CD14-positive monocyte (primary cell): ENCODE measurements at regions not wholly inside any gene's neighbourhood (a gene's known extent, or its start where the extent isn't known, plus 50 kb on each side); places are given as distances from the start of the nearest gene placed in this dataset.

Experiments used
- DNase-seq, 3 donors: peaks; one replicate each; pipeline ENCODE4 v3.0.0-alpha.2; 2011 to 2022
- H2AFZ ChIP-seq: 2 replicates; pipeline ENCODE4 v1.6.0; 2012; ENCODE audit warnings: mild to moderate bottlenecking, low read depth, low read length, inconsistent platforms; ENCODE audit not compliant: insufficient read depth, poor library complexity, severe bottlenecking
- H3K27ac ChIP-seq, 2 donors: 1 replicate in 1 of 2; 2 replicates in 1 of 2; pipeline ENCODE4 v1.5.1; 2012 to 2013; ENCODE audit warnings: low read length in 2 of 2, control low read depth in 1 of 2, inconsistent platforms in 1 of 2, low read depth in 1 of 2, mild to moderate bottlenecking in 1 of 2
- H3K27me3 ChIP-seq, 2 donors: one replicate each; pipeline versions ENCODE4 v1.6.0 to v1.6.1; 2011 to 2013; ENCODE audit warnings: low read length in 2 of 2; ENCODE audit not compliant: control insufficient read depth in 2 of 2, insufficient read depth in 2 of 2
- H3K36me3 ChIP-seq, 2 donors: replicated peaks in 1 of 2; 1 replicate in 1 of 2; 2 replicates in 1 of 2; pipeline versions ENCODE4 v1.5.1 to v1.6.1; 2012 to 2013; ENCODE audit warnings: low read length in 2 of 2, control low read depth in 1 of 2, inconsistent platforms in 1 of 2, mild to moderate bottlenecking in 1 of 2; ENCODE audit not compliant: insufficient read depth in 2 of 2, control insufficient read depth in 1 of 2
- H3K4me1 ChIP-seq, 2 donors: 1 replicate in 1 of 2; 2 replicates in 1 of 2; pipeline versions ENCODE4 v1.5.1 to v1.6.1; 2012 to 2013; ENCODE audit warnings: low read length in 2 of 2, control low read depth in 1 of 2, inconsistent platforms in 1 of 2, mild to moderate bottlenecking in 1 of 2, moderate library complexity in 1 of 2; ENCODE audit not compliant: insufficient read depth in 2 of 2, control insufficient read depth in 1 of 2
- H3K4me2 ChIP-seq: replicated peaks from 2 replicates; pipeline ENCODE3; 2012; ENCODE audit warnings: low read length, moderate library complexity, mild to moderate bottlenecking; ENCODE audit not compliant: poor library complexity, severe bottlenecking; ENCODE audit errors: extremely low read depth
- H3K4me3 ChIP-seq, 3 experiments: fragments of 200-600 bp in 1 of 3; sonication (generic) in 1 of 3; replicated peaks in 1 of 3; 1 replicate in 2 of 3; 2 replicates in 1 of 3; pipeline ENCODE4 v1.5.1; 2011 to 2013; ENCODE audit warnings: low read length in 3 of 3, mild to moderate bottlenecking in 3 of 3, control low read depth in 2 of 3, low read depth in 2 of 3, inconsistent platforms in 1 of 3, moderate library complexity in 1 of 3
- H3K79me2 ChIP-seq: 2 replicates; pipeline ENCODE4 v1.6.0; 2012; ENCODE audit warnings: mild to moderate bottlenecking, control low read depth, inconsistent platforms, low read length, moderate library complexity; ENCODE audit not compliant: insufficient read depth
- H3K9ac ChIP-seq: 2 replicates; pipeline ENCODE4 v1.6.0; 2017; ENCODE audit warnings: low read length, mild to moderate bottlenecking; ENCODE audit not compliant: insufficient read depth, poor library complexity, severe bottlenecking
- H3K9me3 ChIP-seq, 2 donors: replicated peaks in 1 of 2; 1 replicate in 1 of 2; 2 replicates in 1 of 2; pipeline versions ENCODE4 v1.5.1 to v1.6.1; 2012 to 2013; ENCODE audit warnings: low read length in 2 of 2, control low read depth in 1 of 2; ENCODE audit not compliant: control insufficient read depth in 1 of 2, insufficient read depth in 1 of 2
- H4K20me1 ChIP-seq: 2 replicates; pipeline ENCODE4 v1.6.0; 2012; ENCODE audit warnings: mild to moderate bottlenecking, low read length, control low read depth, moderate library complexity; ENCODE audit not compliant: insufficient read depth
- H3K27ac Mint-ChIP-seq, 7 donors: one replicate each; pipeline ENCODE4 v1.8.0; 2020; ENCODE audit warnings: mild to moderate bottlenecking in 7 of 7, mixed read lengths in 7 of 7, moderate library complexity in 6 of 7, inconsistent platforms in 2 of 7
- H3K27me3 Mint-ChIP-seq, 3 donors: one replicate each; pipeline ENCODE4 v1.8.0; 2021 to 2022; ENCODE audit warnings: low read depth in 3 of 3, mild to moderate bottlenecking in 3 of 3, mixed read lengths in 3 of 3, moderate library complexity in 3 of 3, inconsistent platforms in 1 of 3
- H3K36me3 Mint-ChIP-seq, 2 donors: one replicate each; pipeline ENCODE4 v1.8.0; 2020; ENCODE audit warnings: mixed read lengths in 2 of 2, inconsistent platforms in 1 of 2, mild to moderate bottlenecking in 1 of 2
- H3K4me1 Mint-ChIP-seq: one replicate; pipeline ENCODE4 v1.8.0; 2020; ENCODE audit warnings: mild to moderate bottlenecking, mixed read lengths
- H3K4me3 Mint-ChIP-seq, 2 donors: one replicate each; pipeline ENCODE4 v1.8.0; 2020; ENCODE audit warnings: mild to moderate bottlenecking in 2 of 2, mixed read lengths in 2 of 2, moderate library complexity in 1 of 2
- H3K9me3 Mint-ChIP-seq, 7 donors: one replicate each; pipeline ENCODE4 v1.8.0; 2020 to 2022; ENCODE audit warnings: mixed read lengths in 7 of 7, mild to moderate bottlenecking in 6 of 7, moderate library complexity in 6 of 7, inconsistent platforms in 2 of 7
- WGBS: methylation state at CpG from one replicate; pipeline ENCODE4 v1.1.5; 2013; ENCODE audit warnings: missing lambda C conversion rate; ENCODE audit not compliant: insufficient coverage; 5-methylcytosine and 5-hydroxymethylcytosine counted together
- intact Hi-C, 2 donors: fragments of 100-400 bp; cut with micrococcal nuclease; formaldehyde crosslinking; loops; one replicate each; pipeline versions ENCODE4 v1.15.0 to v1.15.1; 2023
- TF ChIP-seq, protein P1 (sequence below): fragments of 200-600 bp; IDR thresholded peaks from one replicate; pipeline ENCODE4 v1.8.0; 2022; ENCODE audit warnings: antibody characterized with exemption, mild to moderate bottlenecking

- intact Hi-C loops: no loop called here
- H2AFZ ChIP-seq: no peak overlapping the region
- no peak overlapping the region for H3K4me3 Mint-ChIP-seq
- no peaks in the 10 kb centered on the region for H3K27me3 ChIP-seq
- H3K27ac ChIP-seq: no peak overlapping the region
- H3K9me3 Mint-ChIP-seq: peaks cover 8 to 19% (median 14%) of the 10 kb centered on the region in 7 donors
- no peaks in the 10 kb centered on the region for H3K27me3 Mint-ChIP-seq
- H3K4me3 ChIP-seq: no peak overlapping the region
- H3K4me1 Mint-ChIP-seq: no peaks in the 10 kb centered on the region
- H3K4me2 ChIP-seq: no peak overlapping the region
- no peak overlapping the region for H3K27ac Mint-ChIP-seq
- H3K79me2 ChIP-seq: no peaks in the 10 kb centered on the region
- no peaks in the 10 kb centered on the region for H3K36me3 Mint-ChIP-seq
- TF ChIP-seq, protein P1, sequence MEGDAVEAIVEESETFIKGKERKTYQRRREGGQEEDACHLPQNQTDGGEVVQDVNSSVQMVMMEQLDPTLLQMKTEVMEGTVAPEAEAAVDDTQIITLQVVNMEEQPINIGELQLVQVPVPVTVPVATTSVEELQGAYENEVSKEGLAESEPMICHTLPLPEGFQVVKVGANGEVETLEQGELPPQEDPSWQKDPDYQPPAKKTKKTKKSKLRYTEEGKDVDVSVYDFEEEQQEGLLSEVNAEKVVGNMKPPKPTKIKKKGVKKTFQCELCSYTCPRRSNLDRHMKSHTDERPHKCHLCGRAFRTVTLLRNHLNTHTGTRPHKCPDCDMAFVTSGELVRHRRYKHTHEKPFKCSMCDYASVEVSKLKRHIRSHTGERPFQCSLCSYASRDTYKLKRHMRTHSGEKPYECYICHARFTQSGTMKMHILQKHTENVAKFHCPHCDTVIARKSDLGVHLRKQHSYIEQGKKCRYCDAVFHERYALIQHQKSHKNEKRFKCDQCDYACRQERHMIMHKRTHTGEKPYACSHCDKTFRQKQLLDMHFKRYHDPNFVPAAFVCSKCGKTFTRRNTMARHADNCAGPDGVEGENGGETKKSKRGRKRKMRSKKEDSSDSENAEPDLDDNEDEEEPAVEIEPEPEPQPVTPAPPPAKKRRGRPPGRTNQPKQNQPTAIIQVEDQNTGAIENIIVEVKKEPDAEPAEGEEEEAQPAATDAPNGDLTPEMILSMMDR: no peak
- no peaks in the 10 kb centered on the region for H3K4me1 ChIP-seq
- 94% methylated on average over 4 of the region's 6 CpGs for WGBS
- H3K9ac ChIP-seq: no peak overlapping the region
- H4K20me1 ChIP-seq: no peaks in the 10 kb centered on the region
- H3K9me3 ChIP-seq: peaks cover 11 to 16% of the 10 kb centered on the region in 2 donors
- no peak for DNase-seq
- H3K36me3 ChIP-seq: no peaks in the 10 kb centered on the region
Observed at GRCh38 chr1:4431491-4431890, 222.9 kb upstream of the AJAP1 start.

- Mint-ChIP-seq H3K4me3 (no peak overlapping the region), H3K36me3 (no peaks in the 10 kb centered on the region), H3K27me3 (no peaks in the 10 kb centered on the region), H3K27ac (no peak overlapping the region), H3K4me1 (no peaks in the 10 kb centered on the region), H3K9me3 (peaks cover 12 to 18% (median 15%) of the 10 kb centered on the region in 7 donors)
- no peak overlapping the region for H3K27ac ChIP-seq
- H2AFZ ChIP-seq: no peak overlapping the region
- H3K4me3 ChIP-seq: no peak overlapping the region
- H3K79me2 ChIP-seq: no peaks in the 10 kb centered on the region
- peaks cover 4 to 9% of the 10 kb centered on the region in 2 donors for H3K9me3 ChIP-seq
- 96% methylated on average over 6 of the region's 7 CpGs for WGBS
- no peaks in the 10 kb centered on the region for H3K27me3 ChIP-seq
- no peaks in the 10 kb centered on the region for H3K4me1 ChIP-seq
- no peak overlapping the region for H3K4me2 ChIP-seq
- H3K9ac ChIP-seq: no peak overlapping the region
- no peaks in the 10 kb centered on the region for H3K36me3 ChIP-seq
- H4K20me1 ChIP-seq: no peaks in the 10 kb centered on the region
- intact Hi-C loops: no loop called here
- TF ChIP-seq, protein P1: no peak
- DNase-seq: no peak
Observed at GRCh38 chr1:4433075-4433474, 221.3 kb upstream of the AJAP1 start.
